GM18868 (cell line): ENCODE measurements at regions not wholly inside any gene's neighbourhood (a gene's known extent, or its start where the extent isn't known, plus 50 kb on each side); places are given as distances from the start of the nearest gene placed in this dataset.
"Not testable (repeated sequence)": the region's sequence is repeated elsewhere in the genome, so short reads cannot be mapped to it uniquely, and the experiment has no call there.

ENCODE experiments used
- ATAC-seq: cut with Tn5 transposase; IDR thresholded peaks from one replicate; pipeline ENCODE4 v1.9.1; 2021; ENCODE audit warnings: mild to moderate bottlenecking, moderate library complexity; ENCODE audit not compliant: unreplicated experiment

GRCh38 chr5:136560126-136560525, 194.8 kb upstream of the TRPC7 start:
- no peak for ATAC-seq

- no peak for ATAC-seq
Observed at GRCh38 chr5:136559651-136560050, 194.3 kb upstream of the TRPC7 start.

DNA sequence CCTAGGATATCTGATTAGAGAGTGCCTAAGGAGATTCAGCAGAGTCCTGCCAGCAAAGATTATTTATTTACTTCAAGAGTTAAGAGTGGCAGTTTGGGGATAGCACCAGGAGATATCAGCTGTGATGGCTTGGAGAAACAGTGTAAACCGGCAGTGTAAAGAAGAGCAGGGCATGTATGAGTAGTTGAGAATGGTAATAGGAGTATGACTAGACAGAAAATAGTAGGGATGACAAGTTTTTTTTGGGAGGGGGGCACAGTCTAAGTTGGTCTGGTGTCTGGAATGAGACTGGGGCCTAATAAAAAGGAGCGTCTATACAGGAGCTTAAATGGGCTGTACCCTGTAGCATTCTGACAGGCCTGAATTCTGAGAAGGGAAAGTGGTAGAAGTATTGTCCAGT, 181.8 kb upstream of the TRPC7 start:
- not testable (repeated sequence) for ATAC-seq

GRCh38 chr5:136546441-136546840, 181.1 kb upstream of the TRPC7 start:
- not testable (repeated sequence) for ATAC-seq

GRCh38 chr5:136545031-136545430, 179.7 kb upstream of the TRPC7 start:
- ATAC-seq, result not testable (repeated sequence)

DNA sequence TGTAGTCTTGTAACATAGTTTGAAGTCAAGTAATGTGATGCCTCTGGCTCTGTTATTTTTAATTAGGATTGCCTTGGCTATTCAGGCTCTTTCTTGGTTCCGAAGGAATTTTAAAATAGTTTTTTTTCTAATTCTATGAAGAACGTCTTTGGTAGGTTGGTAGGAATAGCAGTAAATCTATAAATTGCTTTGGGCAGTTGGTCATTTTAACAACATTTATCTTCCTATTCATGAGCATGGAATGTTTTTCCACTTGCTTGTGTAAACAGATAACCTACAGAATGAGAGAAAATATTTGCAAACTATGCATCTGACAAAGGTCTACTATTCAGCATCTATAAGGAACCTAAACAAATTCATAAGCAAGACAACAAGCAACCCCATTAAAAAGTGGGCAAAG, 173.2 kb upstream of the TRPC7 start:
- ATAC-seq, result no peak

GRCh38 chr5:136529081-136529480, 163.7 kb upstream of the TRPC7 start:
- no peak for ATAC-seq

- ATAC-seq, result no peak
Observed at GRCh38 chr5:136528481-136529030, 163.2 kb upstream of the TRPC7 start.

DNA sequence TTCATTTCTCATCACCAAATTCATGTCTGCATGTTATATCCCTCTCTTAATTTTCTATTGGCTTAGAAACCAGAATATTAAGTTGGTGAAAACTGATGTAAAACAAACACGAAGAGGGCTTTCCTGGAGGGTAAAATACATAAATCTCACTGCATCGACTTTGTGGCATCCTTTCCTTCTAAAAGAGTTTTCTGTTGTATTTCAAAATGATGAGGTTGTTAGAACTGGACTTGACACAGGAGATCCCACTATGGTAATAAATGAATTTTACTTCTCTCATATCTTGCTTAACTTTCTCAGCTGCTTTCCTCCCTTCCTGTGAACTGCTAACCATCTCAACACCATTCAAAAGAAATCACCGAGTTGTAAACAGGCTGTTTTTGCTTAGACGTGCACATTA, 162.0 kb upstream of the TRPC7 start:
- ATAC-seq, result no peak

DNA sequence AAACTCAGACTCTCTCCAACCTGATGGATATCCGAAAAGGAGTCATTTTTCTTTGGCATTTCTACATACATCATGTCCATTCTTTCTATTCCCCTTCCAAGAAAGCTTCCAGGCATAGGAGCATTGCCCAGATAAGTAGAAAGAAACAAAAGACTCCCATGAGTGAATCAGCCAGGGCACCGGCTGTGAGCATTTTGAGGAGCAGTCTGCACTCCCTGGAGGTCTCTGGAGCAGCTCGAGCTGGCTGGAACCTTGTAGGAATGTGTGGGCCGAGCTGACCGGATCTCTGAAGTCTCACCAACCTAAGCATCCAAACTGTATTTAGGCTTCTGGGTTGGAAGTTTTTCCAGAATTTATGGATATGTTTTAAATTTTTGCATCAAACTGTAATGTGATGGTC, 161.4 kb upstream of the TRPC7 start:
- no peak for ATAC-seq

DNA sequence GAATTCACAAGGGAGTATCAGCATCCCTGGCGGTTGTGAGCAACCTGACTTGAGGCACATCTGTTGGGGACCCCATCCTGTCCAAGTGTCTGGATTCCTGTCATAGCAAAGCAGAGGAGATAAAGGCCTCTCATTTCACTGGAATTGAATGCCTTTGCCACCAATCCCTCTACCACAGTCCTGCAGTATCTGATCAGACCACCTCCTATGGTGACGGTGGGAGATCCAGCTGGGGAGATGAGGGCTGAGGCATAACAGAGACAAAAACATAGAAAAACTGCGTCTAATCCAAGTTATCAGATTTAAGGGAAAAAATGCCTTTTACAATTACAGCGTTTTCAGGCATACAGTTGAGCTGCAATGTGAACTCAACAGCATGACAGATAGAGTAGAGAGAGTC, 160.7 kb upstream of the TRPC7 start:
- no peak for ATAC-seq

GRCh38 chr5:136525597-136525996, 160.3 kb upstream of the TRPC7 start:
- ATAC-seq, result no peak

- ATAC-seq, result no peak
Observed at GRCh38 chr5:136522217-136522956, 157.0 kb upstream of the TRPC7 start.

DNA sequence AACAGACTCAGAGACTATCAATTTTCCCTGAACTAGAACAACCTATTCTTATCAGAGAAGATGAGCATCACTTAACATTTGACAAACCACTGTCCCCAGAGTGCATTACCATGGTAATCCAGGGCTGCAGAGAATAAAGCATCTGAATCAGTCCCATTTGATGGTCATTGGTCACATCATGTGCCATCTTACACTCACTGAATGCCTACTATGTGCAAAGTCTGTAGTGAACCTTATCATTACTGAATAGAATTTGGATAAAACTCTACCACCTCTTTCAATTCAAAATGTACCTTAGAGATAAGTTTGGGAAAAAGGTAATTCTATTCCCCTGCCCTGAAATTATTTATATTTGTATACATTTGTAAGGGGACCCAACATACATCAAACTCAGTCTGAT, 156.4 kb upstream of the TRPC7 start:
- no peak for ATAC-seq

DNA sequence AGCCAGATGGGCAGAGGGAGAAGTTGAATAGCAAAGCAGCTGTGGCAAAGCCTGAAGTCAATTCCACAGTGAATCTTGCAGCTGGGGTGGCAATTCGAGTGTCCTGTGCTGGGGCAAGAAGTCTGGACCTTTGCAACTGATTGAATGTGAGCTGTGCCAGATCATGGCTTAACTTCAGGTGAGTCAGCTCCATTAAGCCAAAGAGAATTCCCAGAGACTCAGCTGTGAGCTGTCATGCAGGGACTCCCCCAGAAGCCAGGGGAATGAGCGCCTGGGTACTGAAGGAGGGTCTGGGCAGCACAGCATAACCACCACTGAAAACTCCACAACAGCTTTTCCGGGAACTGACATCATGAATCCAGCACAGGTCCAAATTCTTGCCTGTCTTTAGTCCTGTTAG, 153.5 kb upstream of the TRPC7 start:
- no peak for ATAC-seq

DNA sequence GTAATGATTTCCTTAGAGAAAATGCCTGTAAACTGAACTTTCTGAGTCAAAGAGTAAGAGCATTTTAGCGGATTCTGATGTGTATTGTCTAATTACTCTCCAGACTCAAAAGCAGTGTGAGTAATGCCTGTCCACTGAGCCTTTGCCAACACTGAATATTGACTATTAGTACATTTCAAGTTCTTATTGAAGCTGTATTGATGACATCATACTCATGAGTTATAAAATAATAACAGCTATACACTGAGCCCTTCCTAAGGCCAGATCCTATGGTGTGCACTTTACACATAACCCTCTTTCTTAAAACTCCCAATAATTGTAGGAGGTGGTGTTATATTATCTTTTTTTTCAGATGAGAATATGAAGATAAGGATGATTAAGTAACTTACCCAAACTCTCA, 152.8 kb upstream of the TRPC7 start:
- ATAC-seq, result no peak

DNA sequence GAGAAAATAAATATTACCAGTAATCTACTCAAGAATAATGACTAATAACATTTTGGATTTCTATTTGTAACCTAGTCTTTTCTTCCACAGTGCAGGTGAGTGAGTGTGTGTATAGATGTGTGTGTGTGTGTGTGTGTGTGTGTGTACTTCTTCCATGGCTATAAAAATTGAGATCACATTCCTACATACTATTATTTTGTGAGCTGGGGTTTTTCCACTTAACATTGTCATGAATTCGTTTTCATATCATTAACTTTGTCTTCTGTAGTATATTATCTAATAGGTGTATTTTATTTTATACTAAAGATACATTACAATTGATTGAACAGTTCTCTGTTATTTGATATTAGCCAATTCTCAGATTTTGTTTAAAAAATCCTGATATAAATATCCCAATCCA, 152.4 kb upstream of the TRPC7 start:
- no peak for ATAC-seq

GRCh38 chr5:136516637-136517036, 151.3 kb upstream of the TRPC7 start:
- no peak for ATAC-seq

DNA sequence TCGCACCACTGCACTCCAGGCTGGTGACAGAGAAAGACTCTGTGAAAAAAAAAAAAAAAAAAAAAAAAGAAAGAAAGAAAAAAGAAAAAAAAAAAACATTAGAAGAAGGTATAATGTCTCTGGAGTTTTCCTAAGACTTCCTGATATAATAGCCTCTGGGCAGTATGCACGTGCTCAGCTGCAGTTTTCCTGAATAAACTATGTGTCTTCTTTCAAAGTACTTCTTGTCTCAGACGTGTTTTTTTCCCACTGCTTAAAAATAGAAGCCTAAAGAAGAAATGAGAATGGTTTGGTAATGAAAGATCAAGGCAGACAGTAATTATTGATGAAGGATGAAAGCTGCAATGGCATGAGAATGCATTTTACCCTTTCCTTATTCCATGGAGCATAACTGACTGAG, 148.1 kb upstream of the TRPC7 start:
- no peak for ATAC-seq

GRCh38 chr5:136511046-136511445, 145.7 kb upstream of the TRPC7 start:
- no peak for ATAC-seq

GRCh38 chr5:136510481-136510880, 145.1 kb upstream of the TRPC7 start:
- ATAC-seq, result no peak

DNA sequence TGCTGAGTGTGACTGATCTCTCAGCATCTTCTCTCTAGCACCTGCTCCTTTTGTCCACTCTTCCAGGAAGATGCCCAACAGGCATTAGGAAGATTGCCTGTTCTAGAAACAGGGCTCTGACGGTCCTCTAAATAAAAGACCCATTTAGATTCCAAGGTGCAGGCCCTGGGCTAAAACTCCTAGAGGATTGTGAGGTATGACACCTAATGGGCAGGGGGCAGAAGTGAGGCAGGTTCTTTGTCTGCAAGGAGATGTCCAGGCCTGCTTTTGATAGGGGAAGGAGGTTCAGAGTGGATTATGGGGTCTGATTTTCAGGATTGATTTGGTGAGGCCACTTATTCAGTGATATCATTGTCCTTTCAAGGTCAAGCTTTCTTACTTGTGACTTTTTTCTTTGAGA, 140.8 kb upstream of the TRPC7 start:
- no peak for ATAC-seq

DNA sequence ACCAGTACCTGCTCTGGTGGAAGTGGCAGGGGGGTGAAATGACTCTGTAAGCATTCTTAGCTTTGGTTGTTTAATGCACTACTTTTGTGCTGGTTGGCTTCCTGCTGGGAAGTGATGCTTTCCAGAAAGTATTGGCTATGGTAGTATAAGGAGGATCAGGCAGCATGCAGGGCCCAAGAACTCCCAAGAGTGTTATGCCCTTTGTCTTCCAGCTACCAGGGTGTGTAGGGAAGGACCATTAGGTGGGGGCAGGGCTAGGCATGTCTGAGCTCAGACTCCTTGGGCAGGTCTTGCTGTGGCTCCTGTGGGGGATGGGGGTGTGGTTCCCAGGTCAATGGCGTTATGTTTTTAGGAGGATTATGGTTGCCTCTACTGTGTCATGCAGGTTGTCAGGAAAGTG, 135.8 kb upstream of the TRPC7 start:
- no peak for ATAC-seq
